ENCODE measurements at regions not wholly inside any gene's neighbourhood (a gene's known extent, or its start where the extent isn't known, plus 50 kb on each side); places are given as distances from the start of the nearest gene placed in this dataset.

DNA sequence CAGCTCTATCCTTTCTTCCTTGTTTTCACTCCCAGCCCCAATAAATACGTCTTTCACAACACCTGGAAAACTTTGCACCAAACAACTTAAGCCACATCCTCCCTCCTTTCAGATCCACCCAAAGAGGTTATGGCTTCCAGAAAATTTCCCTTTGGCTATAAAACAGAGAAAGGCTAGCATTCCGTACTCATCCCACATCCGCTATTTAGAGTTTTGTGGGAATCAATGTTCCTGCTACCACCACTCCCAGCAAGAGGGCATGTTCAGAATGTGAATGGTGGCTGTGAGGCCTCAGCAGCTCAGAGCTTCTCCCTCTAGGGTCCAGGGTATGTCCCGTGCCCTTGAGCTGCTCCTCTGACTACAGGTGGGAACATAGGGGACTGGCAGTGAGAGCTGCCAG, 214.6 kb downstream of the NCK2 start:
- TF ChIP-seq, protein P1, sequence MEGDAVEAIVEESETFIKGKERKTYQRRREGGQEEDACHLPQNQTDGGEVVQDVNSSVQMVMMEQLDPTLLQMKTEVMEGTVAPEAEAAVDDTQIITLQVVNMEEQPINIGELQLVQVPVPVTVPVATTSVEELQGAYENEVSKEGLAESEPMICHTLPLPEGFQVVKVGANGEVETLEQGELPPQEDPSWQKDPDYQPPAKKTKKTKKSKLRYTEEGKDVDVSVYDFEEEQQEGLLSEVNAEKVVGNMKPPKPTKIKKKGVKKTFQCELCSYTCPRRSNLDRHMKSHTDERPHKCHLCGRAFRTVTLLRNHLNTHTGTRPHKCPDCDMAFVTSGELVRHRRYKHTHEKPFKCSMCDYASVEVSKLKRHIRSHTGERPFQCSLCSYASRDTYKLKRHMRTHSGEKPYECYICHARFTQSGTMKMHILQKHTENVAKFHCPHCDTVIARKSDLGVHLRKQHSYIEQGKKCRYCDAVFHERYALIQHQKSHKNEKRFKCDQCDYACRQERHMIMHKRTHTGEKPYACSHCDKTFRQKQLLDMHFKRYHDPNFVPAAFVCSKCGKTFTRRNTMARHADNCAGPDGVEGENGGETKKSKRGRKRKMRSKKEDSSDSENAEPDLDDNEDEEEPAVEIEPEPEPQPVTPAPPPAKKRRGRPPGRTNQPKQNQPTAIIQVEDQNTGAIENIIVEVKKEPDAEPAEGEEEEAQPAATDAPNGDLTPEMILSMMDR (IDR thresholded peaks at IDR 0.05): no peak
- TF ChIP-seq POLR2A (IDR thresholded peaks at IDR 0.05) (no peak), EP300 (IDR thresholded peaks at IDR 0.05) (no peak), POLR2AphosphoS5 (IDR thresholded peaks at IDR 0.05) (no peak)
